Lower leg skin (tissue), 4 donors: ENCODE measurements at regions not wholly inside any gene's neighbourhood (a gene's known extent, or its start where the extent isn't known, plus 50 kb on each side); places are given as distances from the start of the nearest gene placed in this dataset.

Source experiments
- DNase-seq, 2 donors: peaks; one replicate each; pipeline ENCODE4 v3.0.0-alpha.2; 2019; ENCODE audit warnings: low spot score in 2 of 2
- H3K4me3 ChIP-seq: fragments of 200-600 bp; sonication (generic); 2 replicates; pipeline ENCODE4 v1.5.1; 2017; ENCODE audit warnings: mild to moderate bottlenecking, low read depth; ENCODE audit not compliant: poor library complexity, severe bottlenecking
- POLR2A ChIP-seq, 2 donors: fragments of 450-650 bp; IDR thresholded peaks; one replicate each; pipeline ENCODE4 v1.6.1; 2016 to 2017; ENCODE audit warnings: antibody characterized with exemption in 2 of 2, mild to moderate bottlenecking in 1 of 2, moderate library complexity in 1 of 2
- WGBS, 2 donors: methylation state at CpG; one replicate each; pipeline ENCODE4 v1.1.5; 2018; 5-methylcytosine and 5-hydroxymethylcytosine counted together
- intact Hi-C: fragments of 100-400 bp; cut with DNase I; formaldehyde crosslinking; loops from one replicate; pipeline ENCODE4 v1.15.0; 2023; ENCODE audit warnings: low total_unique reads
- TF ChIP-seq, protein P1 (sequence below), 3 donors: fragments of 450-650 bp; IDR thresholded peaks; one replicate each; pipeline ENCODE4 v1.5.1; 2016; ENCODE audit warnings: antibody characterized with exemption in 3 of 3, mild to moderate bottlenecking in 3 of 3, moderate library complexity in 2 of 3

- H3K4me3 ChIP-seq = no peak overlapping the region
- intact Hi-C loops = no loop called here
- TF ChIP-seq POLR2A (IDR thresholded peaks at IDR 0.05) = no peak
- TF ChIP-seq, protein P1, sequence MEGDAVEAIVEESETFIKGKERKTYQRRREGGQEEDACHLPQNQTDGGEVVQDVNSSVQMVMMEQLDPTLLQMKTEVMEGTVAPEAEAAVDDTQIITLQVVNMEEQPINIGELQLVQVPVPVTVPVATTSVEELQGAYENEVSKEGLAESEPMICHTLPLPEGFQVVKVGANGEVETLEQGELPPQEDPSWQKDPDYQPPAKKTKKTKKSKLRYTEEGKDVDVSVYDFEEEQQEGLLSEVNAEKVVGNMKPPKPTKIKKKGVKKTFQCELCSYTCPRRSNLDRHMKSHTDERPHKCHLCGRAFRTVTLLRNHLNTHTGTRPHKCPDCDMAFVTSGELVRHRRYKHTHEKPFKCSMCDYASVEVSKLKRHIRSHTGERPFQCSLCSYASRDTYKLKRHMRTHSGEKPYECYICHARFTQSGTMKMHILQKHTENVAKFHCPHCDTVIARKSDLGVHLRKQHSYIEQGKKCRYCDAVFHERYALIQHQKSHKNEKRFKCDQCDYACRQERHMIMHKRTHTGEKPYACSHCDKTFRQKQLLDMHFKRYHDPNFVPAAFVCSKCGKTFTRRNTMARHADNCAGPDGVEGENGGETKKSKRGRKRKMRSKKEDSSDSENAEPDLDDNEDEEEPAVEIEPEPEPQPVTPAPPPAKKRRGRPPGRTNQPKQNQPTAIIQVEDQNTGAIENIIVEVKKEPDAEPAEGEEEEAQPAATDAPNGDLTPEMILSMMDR (IDR thresholded peaks at IDR 0.05) = no peak
- DNase-seq = no peak
- WGBS, 2 donors = 52 to 57% methylated on average over 15 of the region's 15 CpGs
These were observed 776.0 kb downstream of the TSN start for GRCh38 chr2:122531290-122532071.

GRCh38 chr2:122532072-122532344, 776.6 kb downstream of the TSN start:
- intact Hi-C loops = no loop called here
- no peak for DNase-seq
- H3K4me3 ChIP-seq = no peak overlapping the region
- TF ChIP-seq POLR2A (IDR thresholded peaks at IDR 0.05) = no peak
- TF ChIP-seq, protein P1 (IDR thresholded peaks at IDR 0.05) = no peak

- DNase-seq = no peak
- 38 to 52% methylated on average over 5 of the region's 5 CpGs for WGBS, 2 donors
- TF ChIP-seq POLR2A (IDR thresholded peaks at IDR 0.05) = no peak
- TF ChIP-seq, protein P1 (IDR thresholded peaks at IDR 0.05) = no peak
- intact Hi-C loops = no loop called here
- no peak overlapping the region for H3K4me3 ChIP-seq
These were observed 777.0 kb downstream of the TSN start for GRCh38 chr2:122532481-122532880.

DNA sequence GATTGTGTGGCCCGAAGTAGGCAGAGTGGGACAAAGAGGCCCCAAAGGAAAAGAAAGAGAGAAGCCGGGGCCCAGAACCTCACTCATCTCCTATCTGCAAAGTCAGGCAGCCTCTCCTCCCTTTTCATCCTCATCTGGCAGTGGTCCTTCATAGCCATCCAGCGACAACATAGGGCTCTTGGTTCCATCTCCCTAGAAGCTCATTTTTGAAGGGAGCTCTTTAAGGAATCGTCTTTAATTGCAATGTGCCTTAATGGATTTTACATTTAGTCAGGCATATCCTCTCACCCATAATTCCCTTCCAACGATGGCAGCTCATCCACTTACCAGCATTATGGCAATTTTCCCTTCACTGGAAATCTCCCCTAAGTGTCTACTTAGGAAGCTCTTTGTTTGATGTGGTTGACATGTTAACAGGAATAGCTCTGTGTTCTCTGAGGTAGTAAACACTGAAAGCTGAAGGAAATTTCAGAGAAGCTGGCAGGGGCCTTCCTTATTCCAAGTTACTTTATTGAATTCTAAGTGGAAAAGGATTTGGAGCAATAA, 780.6 kb downstream of the TSN start:
- WGBS, 2 donors = 87 to 90% methylated on average over 5 of the region's 5 CpGs
- TF ChIP-seq POLR2A (IDR thresholded peaks at IDR 0.05) = no peak
- TF ChIP-seq, protein P1 (IDR thresholded peaks at IDR 0.05) = no peak
- intact Hi-C loops = no loop called here
- no peak for DNase-seq
- no peak overlapping the region for H3K4me3 ChIP-seq

DNA sequence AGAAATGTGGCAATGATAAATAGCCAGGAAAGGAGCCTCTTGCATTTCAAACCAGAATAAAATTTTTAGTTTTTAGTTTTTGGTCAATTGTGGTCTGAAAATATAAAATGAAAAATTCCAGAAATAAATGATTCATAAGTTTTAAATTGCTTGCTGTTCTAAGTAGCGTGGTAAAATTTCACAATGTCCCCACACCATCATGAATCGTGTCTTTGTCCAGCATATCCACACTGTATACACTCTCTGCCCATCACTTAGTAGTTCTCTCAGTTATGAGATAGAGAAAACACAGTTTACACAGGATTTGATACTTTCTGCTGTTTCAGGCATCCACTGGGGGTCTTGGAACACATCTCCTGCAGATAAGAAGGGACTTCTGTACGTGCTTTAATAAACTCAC, 783.9 kb downstream of the TSN start:
- intact Hi-C loops = no loop called here
- TF ChIP-seq, protein P1 (IDR thresholded peaks at IDR 0.05) = no peak
- no peak for TF ChIP-seq POLR2A (IDR thresholded peaks at IDR 0.05)
- no peak overlapping the region for H3K4me3 ChIP-seq
- 85 to 88% methylated on average over 3 of the region's 3 CpGs for whole genome bisulfite sequencing, 2 donors
- no peak for DNase-seq

DNA sequence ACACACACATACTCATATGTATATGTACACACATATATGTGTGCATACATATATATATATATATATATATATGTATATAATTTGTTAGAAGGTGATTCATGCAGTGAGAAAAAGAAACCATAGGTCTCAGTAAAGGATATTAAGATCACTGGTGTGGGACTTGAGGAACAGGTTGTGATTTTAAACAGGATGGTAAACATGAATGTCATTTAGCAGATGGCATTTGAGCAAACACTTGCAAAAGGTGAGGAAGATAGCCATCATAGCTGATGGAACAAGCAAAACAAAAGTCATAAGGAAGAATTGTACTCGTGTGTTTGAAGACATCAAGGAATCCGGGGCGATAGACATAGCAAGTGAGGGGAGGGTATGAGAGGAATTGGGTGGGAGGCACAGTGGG, 784.5 kb downstream of the TSN start:
- 92 to 94% methylated on average over 3 of the region's 3 CpGs for WGBS, 2 donors
- intact Hi-C loops = no loop called here
- DNase-seq = no peak
- no peak overlapping the region for H3K4me3 ChIP-seq
- TF ChIP-seq, protein P1 (IDR thresholded peaks at IDR 0.05) = no peak
- TF ChIP-seq POLR2A (IDR thresholded peaks at IDR 0.05) = no peak
